GM18867 (cell line): ENCODE measurements at regions not wholly inside any gene's neighbourhood (a gene's known extent, or its start where the extent isn't known, plus 50 kb on each side); places are given as distances from the start of the nearest gene placed in this dataset.
A peak's percentile ranks its signal among the peaks of the same experiment; 100 is the strongest.

ENCODE experiments used
- ATAC-seq: cut with Tn5 transposase; IDR thresholded peaks from one replicate; pipeline ENCODE4 v1.9.1; 2021; ENCODE audit warnings: mild to moderate bottlenecking, moderate library complexity; ENCODE audit not compliant: unreplicated experiment

DNA sequence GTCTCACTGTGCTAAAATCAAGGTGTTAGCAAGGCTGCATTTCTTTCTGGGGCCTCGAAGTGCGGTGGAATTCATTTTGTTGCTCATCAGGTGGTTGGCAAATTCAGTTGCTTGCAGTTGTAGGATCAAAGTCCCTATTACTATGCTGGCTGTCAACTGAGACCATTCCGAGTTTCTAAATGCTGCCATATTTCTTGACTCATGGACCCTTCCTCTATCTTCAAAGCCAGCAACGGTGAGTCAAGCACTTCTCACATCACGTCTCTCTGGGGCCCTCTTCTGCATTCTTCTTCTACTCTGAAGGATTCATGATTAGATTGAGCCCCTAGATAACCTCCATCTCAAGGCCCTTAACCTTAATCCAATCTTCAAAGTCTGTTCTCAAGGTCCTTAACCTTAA lies 619.7 kb downstream of the HACE1 start:
- ATAC-seq: no peak

DNA sequence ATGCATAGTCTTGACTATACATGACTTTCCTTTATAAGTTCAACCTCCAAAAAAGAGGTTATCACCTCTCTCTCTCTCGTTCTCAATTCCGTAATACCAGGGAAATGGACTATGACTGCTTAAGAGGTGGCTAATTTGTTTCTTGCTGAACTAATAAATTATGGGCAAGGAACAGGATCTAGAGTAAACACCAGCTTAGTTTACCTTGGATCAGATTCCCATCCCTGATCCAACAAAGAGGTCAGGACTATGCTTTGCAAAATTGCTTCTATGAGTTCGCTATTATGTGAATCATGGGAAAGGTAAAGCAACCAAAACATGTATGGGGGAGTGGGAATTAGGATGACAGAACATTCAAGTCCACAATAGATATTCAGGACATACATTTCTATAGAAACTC lies 630.7 kb downstream of the HACE1 start:
- ATAC-seq: no peak

DNA sequence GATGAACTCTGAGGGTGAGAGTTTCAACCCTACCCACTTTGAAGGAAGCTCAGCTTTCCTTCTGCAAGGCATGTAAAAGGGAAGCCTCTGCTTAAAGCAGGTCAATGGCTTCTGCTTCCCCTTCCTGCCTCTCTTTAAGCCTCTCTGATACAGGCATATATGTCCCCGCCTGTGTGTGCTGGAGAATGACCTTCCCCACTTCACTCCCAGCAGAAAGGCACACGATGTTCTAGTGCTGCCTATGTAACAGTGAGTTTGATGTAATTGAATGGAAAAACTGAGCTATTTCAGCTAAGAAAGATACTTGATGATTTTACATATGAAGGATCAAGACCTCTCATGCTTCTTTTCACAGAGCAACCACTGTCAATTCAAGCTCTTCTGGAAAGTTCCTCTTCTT lies 632.2 kb downstream of the HACE1 start:
- ATAC-seq: no peak

DNA sequence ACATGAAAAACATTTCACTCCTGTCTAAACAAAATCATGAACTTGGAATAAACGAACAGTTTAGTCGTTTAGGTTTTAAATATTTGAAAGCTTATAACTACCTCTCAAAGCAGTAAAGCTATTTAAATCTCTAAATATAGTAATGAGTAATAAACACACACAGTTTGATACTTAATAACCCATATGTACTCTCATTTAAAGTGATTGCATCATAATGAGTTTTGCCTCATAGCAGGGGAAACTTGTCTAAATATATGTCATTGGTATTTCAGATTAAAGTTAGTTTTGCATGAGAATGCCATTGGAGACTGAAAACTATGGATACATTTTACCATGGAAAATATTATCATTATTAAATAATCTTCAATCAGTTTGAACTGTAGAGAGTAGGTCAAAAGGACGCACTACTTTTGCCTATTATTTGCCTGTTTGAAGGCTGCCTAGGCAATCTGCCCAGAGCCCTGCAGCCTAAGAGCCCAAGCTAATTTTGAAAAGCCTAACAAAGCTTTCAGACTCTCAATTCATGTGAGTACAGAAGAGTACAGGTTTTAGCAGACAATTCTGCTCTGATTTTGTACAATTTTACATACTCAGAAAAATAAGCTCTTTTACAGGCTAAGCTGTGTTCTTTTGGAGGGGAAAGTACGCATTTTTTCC lies 632.8 kb downstream of the HACE1 start:
- no peak for ATAC-seq

DNA sequence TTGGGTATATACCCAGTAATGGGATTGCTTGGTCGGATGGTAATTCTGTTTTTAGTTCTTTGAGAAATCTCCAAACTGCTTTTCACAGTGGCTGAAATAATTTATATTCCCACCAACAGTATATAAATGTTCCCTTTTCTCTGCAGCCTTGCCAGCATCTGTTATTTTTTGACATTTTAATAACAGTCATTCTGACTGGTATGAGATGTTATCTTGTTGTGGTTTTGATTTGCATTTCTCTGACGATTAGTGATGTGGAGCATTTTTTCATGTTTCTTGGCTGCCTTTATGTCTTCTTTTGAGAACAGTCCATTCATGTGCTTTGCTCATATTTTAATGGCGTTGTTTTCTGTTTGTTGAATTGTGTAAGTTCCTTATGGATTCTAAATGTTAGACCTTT lies 641.6 kb downstream of the HACE1 start:
- no peak for ATAC-seq

DNA sequence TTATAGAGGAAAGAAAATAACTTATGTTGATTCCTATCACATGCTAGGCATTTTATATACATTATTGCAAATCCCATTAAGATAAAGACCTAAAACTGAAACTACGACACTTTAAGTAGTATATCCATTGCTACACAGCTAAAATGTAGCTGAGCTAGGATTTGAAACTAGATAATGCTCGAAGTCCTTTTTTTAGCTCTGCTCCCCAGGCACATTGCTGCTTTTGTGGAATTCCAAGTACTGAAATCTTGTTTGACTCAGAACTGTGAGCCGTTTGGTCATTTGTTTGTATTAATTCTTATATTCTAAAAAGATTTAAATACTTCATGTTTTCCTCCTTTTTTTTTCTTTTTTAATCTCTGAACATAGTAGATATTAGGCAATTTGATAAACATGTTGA lies 644.8 kb downstream of the HACE1 start:
- ATAC-seq: no peak

DNA sequence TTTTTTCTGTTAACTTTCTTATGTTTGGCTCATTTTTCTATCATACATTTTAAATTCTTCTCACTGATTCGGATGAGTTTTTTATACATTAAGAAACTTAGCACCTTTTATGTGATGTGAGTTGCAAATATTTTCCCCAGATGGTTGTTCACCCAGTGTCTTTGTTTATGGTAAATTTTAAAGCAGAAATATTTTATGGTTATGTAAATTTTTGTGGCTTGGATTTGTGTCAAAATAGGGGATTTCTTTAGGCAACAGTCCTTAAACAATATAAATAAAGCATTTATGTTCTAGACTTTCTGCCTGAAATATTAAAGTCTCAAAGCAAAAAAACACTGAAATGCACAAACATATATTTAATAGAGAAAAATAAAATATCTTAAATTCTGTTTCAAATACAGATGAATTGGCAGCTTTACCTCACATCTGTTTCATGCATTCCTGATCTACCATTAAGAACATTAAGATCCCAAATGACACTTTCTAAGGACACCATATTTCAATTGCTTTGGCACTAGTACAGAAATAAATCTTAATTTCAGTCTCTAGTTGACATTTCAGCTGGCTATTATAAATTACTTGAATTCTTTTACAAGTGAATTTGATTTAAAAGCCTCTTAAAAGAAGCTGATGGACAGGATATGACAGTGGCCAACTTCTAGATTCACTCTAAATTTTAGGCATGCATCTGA lies 646.6 kb downstream of the HACE1 start:
- ATAC-seq: no peak

DNA sequence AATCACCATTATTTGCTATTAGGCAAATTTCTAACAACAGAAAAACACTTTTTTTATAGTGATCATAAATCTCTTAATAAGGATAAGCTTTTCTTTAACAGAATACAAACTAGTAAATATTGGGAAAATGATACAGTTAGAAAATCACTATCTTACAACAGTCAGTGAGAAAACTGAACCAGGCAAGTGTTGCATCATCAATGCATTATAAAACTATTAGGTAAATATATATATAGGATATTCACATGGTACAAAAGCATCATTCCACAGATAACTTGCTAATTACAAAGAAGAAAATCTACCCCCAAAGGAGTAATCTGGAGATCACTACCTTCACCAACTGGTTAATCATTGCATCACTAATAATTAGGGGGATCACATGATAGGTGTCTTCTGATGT lies 652.1 kb downstream of the HACE1 start:
- no peak for ATAC-seq

DNA sequence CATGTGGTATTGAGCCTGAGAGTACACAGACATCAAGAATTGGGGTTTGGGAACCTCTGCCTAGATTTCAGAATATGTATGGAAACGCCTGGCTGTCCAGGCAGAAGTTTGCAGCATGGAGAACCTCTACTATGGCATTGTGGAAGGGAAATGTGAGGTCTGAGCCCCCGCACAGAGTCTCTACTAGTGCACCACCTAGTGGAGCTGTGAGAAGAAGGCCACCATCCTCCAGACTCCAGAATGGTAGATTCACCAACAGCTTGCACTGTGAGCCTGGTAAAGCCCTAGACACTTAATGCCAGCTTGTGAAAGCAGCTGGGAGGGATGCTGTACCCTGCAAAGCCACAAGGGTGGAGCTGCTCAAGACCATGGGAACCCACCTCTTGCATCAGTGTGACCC lies 658.2 kb downstream of the HACE1 start:
- no peak for ATAC-seq

DNA sequence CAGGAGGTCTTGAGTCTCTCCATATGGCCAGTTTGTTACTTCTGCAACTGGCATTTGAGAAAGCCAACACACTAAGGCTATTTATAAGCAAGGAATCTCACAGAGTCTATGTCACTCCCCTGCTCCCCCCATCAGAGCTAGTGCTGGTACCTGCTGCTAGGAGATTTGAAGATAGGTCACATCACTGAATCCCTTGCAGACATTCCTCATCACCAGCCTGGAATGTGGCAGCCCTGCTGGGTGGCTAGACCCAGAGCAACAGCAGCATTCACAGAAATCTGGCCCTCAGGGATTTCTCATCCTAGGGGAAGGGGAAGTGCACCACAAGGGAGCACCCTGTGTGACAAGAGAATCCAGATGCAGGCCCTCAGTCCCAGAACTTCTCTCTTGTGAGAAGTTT lies 672.1 kb downstream of the HACE1 start:
- no peak for ATAC-seq

DNA sequence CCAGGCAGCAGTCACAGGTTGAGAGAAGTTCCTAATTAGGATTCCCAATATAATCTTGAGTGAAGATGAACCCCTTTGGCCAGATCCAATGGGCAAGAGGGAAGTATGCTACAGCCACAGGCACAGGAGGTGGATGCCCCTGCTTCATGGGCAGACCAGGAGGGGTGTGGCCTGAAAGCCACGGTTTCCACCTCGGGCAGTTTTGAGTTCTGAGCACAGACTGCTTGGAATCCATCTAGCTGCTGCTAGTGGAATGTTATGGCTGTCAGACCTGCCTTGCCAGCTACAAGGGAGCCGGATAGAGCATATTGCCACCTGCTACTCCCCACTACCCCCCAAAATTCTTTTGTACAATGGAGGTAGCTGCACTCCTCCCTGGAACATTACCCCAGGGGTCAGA lies 672.9 kb downstream of the HACE1 start:
- no peak for ATAC-seq

DNA sequence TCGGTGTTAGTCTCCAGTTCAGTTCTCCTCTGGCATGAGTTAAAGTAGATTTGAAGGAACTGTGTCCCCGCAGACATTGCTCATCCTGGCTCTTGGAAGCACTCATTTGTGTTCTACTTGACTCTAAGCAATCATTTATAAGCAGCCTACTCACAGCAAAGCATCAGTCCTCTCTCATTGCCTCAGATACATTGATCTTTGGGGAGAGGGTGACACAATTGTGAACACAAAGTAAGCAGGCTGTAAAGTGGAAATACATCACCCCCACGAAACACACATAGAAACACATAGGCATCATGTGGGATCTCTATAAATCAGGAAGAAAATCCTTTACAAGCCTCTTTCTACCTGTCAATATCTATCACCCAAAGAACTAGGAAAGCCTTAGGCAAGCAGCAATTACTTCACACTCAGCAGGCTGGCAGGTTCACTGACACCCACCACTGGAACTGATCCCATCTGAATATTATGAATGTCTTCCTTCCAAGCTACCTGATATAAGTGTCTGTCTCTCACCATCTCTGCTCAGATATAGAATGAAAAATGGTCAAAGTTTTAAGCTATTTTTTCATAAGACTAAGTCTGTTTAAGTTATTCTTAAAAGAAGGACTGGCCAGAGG lies 675.8 kb downstream of the HACE1 start:
- ATAC-seq: no peak

DNA sequence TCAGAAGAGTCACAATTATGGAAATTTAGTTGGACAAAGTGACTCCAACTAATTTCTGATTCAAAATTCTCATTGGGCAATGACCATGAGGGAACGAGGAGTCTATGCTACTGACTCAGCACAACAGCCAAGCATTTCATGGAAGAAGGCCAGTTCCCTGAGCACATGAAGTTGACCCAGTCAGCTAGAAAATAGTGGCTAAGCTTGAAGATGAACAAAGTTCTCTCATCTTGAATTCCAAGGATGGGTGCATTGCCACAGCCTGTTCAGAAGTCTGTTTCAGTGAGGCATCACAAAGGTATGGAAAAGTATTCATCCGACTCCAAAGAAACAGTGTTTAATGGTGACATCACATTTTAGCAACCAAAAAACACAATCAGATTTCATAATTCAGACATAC lies 676.9 kb downstream of the HACE1 start:
- no peak for ATAC-seq

DNA sequence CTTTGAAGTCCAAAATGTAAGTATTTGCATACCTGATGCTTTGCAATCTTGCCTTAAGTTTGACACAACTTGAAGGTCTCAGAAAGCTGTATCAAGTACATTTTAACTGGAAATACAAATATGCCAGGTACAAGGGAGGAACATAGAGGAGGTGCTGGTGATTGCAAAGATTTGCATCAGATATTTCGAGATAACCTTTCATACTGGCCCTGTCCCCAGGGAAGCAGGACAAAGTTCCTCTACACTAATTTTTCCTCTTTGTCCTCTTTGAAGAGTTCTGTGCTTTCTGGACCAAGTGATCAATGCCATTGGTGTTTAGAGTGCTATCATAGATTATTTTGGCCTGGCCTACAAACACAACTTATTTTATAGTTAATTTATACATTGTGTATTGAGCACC lies 686.1 kb downstream of the HACE1 start:
- no peak for ATAC-seq

DNA sequence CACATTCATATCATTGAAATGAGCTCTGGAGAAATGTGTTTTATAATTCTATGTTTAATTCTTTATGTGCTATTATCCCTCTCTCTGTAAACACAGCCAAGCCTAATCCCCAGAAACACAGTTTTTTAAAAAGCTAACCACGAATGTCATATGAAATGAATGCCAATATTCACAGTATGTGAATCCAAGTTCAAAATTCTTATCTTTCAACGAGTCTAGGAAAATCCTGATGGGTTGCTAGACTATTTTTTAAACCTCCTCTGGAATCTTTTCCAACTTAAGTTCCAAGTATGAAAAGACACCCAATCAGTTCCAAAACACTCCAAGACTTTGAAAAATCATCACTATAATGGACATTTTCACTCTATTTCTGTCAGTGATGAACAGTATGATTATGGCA lies 689.3 kb downstream of the HACE1 start:
- no peak for ATAC-seq

DNA sequence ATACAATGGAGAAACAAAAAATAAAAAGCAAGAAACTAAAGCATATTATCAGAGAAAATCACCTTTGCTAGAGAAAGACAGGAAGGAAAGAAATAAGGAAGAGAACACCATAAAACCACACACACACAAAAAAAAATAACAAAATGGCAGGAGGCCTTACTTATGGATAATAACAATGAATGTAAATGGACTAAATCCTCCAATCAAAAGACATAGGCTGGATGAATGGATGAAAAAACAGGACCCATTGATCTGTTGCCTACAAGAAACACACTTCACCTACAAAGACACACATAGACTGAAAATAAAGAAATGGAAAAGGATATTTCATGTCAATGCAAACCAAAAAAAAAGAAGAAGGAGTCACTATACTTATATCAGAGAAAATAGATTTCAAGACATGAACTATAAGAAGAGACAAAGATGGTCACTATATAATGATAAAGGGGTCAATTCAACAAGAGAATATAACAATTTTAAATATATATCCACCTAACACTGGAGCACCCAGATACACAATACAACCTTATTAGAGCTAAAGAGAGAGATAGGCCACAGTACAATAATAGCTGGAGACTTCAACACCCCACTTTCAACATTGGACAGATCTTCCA lies 693.6 kb downstream of the HACE1 start:
- no peak for ATAC-seq

DNA sequence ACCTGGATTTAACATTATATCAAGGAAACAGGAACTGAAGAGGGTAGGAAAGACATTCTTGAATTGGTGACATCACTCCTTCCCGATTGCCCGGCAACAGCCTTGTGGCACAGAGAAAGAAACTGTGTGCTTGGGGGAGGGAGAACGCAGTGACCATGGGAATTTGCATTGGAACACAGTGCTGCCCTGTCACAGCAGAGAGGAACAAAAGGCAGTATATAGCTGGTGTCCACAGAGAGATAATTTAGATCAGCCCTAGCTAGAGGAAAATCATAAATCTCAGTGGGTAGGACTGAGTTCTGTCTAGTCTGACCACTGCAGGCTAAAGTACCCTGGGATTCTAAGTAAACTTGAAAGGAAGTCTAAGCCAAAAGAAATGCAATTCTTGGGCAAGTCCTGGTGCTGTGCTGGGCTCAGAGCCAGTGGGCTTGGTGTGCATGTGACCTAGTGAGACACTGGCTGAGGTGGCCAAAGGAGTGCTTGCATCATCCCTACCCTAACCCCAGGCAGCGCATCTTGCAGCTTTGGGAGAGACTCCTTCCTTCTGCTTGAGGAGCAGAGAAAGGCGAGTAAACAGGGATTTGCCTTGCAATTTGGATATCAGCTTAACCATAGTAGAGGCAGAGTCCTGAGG lies 697.6 kb downstream of the HACE1 start:
- no peak for ATAC-seq

DNA sequence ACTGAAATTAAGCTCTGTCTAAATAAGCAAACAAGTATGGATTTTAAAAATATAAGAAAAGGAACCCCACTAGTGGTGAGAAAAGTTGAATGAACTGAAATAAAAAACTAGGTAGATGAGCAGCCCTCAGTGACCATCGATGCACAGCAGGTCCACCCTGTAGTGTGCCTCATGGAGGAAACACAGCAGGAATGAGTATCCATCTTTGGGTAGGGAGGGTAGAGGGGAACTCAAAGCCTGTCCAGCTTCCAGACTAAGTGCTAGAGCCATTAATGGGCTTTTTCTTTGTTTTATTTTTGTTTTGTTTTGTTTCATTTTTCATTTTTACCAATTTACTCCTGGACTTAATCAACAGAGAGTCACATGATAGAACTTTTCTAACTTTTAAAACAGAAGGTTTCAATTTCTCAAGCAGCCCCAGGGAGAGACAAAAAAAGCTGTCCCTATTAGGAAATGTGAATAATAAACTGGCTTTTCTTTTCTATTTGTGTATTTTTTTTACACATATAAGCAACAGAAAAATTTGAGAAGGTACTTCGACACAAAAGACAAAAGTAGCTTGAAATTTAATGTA lies 700.6 kb downstream of the HACE1 start:
- peak; percentile 70 for ATAC-seq

DNA sequence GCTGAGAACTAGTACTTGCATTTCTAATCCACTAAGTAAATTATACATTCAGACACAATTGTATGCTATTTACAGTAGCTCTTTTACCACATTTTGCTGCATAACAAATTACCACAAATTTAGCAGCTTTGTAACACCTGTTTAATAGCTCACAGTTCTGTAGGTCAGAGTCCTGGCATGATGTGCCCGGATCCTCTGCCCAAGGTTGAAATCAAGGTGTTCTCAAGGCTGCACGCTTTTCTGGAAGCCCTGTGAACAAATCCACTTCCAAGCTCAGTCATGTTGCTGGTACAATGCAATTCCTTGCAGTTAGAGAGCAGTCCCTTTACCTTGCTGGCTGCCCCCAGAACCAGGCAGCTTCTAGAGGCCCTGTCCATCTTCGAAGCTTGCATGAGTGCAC lies 716.0 kb downstream of the HACE1 start:
- ATAC-seq: no peak

DNA sequence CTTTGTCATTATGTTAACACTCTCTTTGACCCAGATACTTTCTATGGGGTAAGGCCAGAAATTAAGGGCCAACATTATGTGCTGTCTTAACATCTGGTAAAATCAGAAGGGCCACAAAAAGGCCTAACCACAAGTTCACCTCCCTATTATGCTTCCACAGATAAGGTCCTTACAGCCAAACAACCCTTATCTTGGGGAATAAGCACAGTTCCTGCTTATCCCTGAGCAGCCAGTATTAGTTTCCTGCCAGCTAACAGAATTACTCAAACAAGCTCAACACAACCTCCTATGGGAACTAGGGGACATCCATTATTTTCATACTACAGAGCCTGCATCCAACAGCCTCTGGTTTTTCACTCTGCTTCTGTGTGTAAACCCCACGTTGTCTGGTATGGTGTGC lies 724.8 kb downstream of the HACE1 start:
- ATAC-seq: no peak

DNA sequence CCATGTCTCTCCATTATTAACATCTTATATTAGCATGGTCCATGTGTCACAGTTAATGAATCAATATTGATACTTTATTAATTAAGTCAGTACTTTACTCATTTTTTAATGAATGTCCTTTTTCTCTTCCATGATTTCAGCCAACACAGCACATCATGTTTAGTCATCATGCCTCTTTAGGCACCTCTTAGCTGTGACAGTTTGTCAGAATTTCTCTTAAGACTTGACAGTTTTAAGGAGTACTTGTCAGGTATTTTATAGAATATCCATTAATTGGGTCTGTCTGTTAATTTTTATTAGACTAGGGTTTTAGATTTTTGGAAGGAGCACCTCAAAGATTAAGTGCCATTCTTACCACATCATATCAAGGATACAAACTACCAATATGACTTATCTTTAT lies 729.4 kb downstream of the HACE1 start:
- ATAC-seq: no peak
